GM18858 (cell line): ENCODE measurements at regions not wholly inside any gene's neighbourhood (a gene's known extent, or its start where the extent isn't known, plus 50 kb on each side); places are given as distances from the start of the nearest gene placed in this dataset.
A peak's percentile ranks its signal among the peaks of the same experiment; 100 is the strongest.

Experiments used
- ATAC-seq: cut with Tn5 transposase; IDR thresholded peaks from one replicate; pipeline ENCODE4 v1.9.1; 2021; ENCODE audit not compliant: unreplicated experiment

GRCh38 chr4:161133586-161134276 lies 1030.1 kb downstream of the FSTL5 start:
- ATAC-seq, result no peak

DNA sequence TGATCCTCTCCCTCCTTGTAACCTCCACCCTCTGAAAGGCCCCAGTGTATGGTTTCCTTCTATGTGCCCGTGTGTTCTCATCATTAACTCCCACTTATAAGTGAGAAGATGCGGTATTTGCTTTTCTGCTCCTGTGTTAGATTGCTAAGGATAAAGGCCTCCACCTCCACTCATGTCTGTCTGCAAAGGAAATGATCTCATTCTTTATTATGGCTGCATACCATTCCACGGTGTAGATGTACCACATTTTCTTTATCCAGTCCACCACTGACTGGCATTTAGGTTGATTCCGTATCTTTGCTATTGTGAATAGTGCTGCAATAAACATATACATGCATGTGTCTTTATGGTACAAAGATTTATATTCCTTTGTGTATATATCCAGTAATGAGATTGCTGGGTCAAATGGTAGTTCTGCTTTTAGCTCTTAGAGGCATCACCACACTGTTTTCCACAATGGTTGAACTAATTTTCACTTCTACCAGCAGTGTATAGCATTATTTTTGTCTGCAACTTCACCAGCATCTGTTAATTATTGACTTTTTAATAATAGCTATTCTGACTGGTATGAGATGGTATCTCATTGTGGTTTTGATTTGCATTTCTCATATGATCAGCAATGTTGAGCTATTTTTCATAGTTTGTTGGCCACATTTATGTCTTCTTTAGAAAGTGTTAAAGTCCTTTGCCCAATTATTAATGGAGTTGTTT lies 1030.9 kb downstream of the FSTL5 start:
- ATAC-seq, result peak; percentile 95

DNA sequence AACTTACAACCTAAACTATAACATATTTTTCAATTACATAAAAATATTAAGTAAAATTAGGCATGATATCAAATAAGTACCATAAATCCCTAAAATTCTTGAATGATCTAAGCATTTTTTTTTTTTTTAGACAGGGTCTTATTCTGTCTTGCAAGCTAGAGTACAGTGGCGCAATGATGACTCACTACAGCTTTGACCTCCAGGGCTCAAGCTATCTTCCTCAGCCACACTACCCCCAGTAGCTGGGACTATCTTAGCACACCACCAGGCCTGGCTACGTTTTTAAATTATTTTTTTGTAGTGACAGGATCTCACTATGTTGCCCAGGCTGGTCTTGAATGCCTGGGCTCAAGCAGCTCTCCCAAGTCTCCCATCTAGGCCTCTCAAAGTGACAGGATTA lies 1042.3 kb downstream of the FSTL5 start:
- ATAC-seq, result no peak

GRCh38 chr4:161101881-161102280 lies 1061.9 kb downstream of the FSTL5 start:
- no peak for ATAC-seq

GRCh38 chr4:161097821-161098220 lies 1066.0 kb downstream of the FSTL5 start:
- no peak for ATAC-seq

GRCh38 chr4:161061046-161061445 lies 1102.8 kb downstream of the FSTL5 start:
- ATAC-seq, result no peak
